ENCODE measurements at regions not wholly inside any gene's neighbourhood (a gene's known extent, or its start where the extent isn't known, plus 50 kb on each side); places are given as distances from the start of the nearest gene placed in this dataset.

DNA sequence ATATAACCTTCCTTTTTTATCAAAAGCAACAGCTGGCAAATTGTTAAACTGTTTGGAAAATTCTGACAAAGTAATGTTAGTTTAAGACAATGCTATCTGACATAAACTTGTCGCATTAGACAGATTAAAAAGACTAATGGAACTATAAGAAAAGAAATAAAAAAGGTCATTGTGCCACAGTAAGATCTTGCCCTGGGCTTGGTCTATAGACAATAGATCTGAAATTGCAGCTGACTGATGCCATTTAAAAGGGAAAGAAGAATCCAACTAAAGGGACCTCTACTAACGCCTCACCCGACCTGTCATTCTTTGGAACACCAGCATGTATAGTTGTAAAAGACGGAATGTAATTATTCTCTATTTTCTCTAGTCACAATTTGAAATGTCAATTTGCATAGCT lies 644.4 kb upstream of the GRAMD2B start:
- TF ChIP-seq POLR2A (IDR thresholded peaks at IDR 0.05) (no peak), CTCF (IDR thresholded peaks at IDR 0.05) (no peak)
